GM18499 (cell line): ENCODE measurements at regions not wholly inside any gene's neighbourhood (a gene's known extent, or its start where the extent isn't known, plus 50 kb on each side); places are given as distances from the start of the nearest gene placed in this dataset.
A peak's percentile ranks its signal among the peaks of the same experiment; 100 is the strongest.

ENCODE experiments used
- ATAC-seq: cut with Tn5 transposase; IDR thresholded peaks from one replicate; pipeline ENCODE4 v1.9.1; 2021; ENCODE audit warnings: moderate number of reproducible peaks; ENCODE audit not compliant: insufficient read depth, unreplicated experiment

DNA sequence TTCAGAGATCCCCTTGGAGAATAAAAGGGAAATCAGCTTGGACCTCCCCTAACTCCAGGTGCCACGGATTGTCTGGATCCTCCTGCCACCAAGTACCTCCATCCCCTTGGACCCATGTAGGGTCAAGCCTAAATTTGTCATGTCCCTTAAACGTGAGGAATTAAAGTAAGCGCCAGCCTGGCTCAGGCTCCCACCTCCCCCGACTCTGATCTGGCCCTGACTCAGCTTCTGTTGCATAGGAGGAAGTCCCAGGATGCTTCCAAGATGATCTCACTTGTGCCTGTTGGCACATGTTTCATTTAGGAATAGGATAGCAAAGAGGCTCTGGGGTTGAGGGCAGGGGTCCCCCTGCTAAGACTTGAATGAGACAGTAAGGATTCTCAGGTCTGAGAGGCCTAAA, 231.9 kb upstream of the JUN start:
- no peak for ATAC-seq

GRCh38 chr1:59016390-59016789, 232.5 kb upstream of the JUN start:
- no peak for ATAC-seq

- no peak for ATAC-seq
Measured at GRCh38 chr1:59017501-59018231, 233.8 kb upstream of the JUN start.

GRCh38 chr1:59018446-59018845, 234.6 kb upstream of the JUN start:
- ATAC-seq, result no peak

DNA sequence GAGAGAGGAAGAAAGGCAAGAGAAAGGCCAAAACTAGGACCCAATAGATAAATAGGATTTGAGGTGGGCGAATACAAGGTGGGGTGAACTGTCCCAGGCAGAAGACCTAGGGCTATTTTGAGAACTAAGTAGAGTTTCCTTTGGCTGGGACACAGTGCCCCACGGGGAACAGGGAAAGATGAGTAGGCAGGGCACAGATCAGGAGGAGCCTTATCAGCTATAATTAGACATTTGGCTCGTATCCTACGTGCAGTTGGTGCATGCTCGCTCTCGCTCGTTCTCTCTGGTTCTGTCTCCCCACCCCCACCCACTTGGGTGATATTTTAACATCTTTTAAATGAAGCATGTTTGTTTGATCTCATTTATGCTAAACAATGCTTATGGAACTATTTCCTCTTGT, 235.0 kb upstream of the JUN start:
- ATAC-seq, result no peak

GRCh38 chr1:59020151-59020997, 236.5 kb upstream of the JUN start:
- peak; percentile 87 for ATAC-seq

GRCh38 chr1:59022199-59022598, 238.4 kb upstream of the JUN start:
- no peak for ATAC-seq

GRCh38 chr1:59022799-59023198, 239.0 kb upstream of the JUN start:
- no peak for ATAC-seq

GRCh38 chr1:59025201-59025600, 241.4 kb upstream of the JUN start:
- no peak for ATAC-seq

- ATAC-seq, result peak; percentile 87
Measured at GRCh38 chr1:59025898-59026426, 242.1 kb upstream of the JUN start.

DNA sequence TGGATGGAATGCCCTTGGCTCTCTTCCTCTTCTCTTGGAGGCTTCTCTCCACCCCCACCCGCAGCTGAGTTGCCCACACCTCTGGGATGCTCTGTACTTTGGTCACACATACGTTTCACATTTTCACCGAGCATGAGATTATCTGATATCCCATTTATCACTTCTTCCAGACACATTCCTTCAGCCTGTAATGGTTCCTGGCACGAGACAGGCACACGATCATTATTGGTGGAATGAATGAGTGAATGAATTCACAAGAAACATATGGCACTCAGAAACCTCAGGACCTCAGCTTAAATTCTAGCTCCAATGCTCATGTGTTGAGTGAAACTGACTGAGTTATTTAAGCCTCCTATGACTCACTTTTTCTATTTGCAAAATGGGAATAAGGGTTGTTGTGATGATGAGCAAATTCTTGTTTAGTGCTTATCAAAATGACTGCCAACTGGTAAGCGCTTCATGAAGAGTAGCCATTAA, 242.7 kb upstream of the JUN start:
- no peak for ATAC-seq

DNA sequence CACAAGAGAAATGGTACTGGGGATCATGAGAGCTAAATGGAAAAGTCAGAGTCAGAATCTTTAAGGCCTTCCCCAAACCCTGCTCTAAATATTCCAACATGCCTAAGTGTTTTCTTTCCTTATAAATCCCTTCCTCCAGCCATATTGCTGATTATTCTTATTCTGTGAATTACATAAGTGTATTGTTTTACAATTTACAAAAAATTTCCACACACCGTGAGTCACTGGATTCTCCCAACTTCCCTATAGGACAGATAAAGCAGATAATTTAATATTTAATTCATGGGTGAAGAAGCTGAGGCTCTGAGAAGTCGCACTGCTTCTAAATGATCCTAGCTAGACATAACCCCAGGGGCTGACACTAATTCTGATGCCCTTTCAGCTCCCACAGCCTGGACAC, 243.3 kb upstream of the JUN start:
- ATAC-seq, result no peak

- no peak for ATAC-seq
Measured at GRCh38 chr1:59028048-59028447, 244.2 kb upstream of the JUN start.

GRCh38 chr1:59029411-59030167, 245.7 kb upstream of the JUN start:
- no peak for ATAC-seq

DNA sequence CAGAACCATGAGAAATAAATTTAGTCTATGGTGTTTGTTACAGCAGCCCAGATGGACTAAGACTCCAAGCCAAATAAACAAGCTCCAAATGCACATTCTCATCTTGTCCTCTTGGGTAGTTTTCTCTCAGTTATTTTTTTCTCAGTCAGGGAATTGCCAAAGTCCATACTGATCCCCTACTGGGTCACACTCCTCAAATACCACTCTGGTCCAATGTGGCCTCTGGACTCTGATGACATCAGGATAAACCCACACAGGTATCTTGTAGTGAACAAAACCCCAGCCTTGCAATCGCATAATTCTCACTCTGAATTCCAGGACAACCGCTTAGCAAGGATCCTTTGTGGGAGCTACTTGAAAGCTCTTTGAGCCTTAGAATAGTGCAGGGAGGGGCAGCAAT, 248.4 kb upstream of the JUN start:
- no peak for ATAC-seq

GRCh38 chr1:59033761-59034160, 249.9 kb upstream of the JUN start:
- no peak for ATAC-seq

- no peak for ATAC-seq
Measured at GRCh38 chr1:59034925-59035324, 251.1 kb upstream of the JUN start.

DNA sequence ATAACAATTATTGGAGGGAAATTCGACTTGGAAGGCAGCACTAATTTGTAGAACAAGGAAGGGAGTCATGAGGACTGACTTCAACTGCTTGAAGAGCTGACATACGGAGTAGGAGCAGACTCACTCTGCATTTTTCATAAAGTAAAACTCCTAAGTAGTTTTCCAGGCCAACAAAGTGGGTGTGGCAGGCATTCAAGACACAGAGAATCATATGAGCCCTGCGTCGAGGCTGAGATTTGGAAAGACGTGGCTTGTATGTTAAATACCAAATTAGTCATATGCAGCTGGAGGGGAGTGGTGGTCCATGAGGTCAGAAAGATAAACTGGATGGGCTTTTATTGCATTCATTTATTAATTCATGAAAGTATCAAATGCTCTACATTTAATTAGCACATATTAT, 255.7 kb upstream of the JUN start:
- ATAC-seq, result no peak

GRCh38 chr1:59040486-59040885, 256.4 kb upstream of the FGGY start:
- no peak for ATAC-seq

DNA sequence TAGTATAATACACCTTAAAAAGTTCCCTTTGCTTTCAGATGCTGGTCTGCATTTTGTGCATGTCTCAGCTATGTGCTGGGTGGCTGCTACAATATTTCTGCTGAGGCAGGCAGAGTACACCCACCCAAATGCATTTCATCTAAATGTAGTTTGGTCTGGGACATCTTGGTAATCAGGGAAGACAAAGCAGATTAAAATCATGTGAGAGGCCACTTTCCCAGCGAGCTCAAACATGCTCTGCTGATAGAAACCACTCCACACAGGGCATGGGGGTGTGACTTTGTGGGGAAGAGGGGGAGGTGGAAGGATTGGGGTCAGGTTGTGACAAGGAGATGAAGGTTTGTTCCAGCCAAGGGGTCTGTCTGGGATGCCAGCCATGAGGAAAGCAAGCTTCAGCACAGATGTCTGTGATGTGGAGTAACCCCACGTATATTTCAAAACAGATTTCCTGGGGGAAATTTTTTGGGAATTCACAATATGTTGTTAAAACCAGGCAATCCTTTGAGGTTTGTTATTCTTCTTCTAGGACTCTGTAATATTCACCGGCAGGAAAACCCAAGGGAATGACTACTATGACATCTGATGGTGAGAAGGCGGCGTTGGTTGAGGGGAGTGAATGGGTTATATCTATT, 255.1 kb upstream of the FGGY start:
- no peak for ATAC-seq
